ENCODE measurements at regions not wholly inside any gene's neighbourhood (a gene's known extent, or its start where the extent isn't known, plus 50 kb on each side); places are given as distances from the start of the nearest gene placed in this dataset.

- TF ChIP-seq, protein P1, sequence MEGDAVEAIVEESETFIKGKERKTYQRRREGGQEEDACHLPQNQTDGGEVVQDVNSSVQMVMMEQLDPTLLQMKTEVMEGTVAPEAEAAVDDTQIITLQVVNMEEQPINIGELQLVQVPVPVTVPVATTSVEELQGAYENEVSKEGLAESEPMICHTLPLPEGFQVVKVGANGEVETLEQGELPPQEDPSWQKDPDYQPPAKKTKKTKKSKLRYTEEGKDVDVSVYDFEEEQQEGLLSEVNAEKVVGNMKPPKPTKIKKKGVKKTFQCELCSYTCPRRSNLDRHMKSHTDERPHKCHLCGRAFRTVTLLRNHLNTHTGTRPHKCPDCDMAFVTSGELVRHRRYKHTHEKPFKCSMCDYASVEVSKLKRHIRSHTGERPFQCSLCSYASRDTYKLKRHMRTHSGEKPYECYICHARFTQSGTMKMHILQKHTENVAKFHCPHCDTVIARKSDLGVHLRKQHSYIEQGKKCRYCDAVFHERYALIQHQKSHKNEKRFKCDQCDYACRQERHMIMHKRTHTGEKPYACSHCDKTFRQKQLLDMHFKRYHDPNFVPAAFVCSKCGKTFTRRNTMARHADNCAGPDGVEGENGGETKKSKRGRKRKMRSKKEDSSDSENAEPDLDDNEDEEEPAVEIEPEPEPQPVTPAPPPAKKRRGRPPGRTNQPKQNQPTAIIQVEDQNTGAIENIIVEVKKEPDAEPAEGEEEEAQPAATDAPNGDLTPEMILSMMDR (IDR thresholded peaks at IDR 0.05), result no peak
- TF ChIP-seq POLR2A (IDR thresholded peaks at IDR 0.05), result no peak
- TF ChIP-seq POLR2AphosphoS5 (IDR thresholded peaks at IDR 0.05), result no peak
- no peak for TF ChIP-seq EP300 (IDR thresholded peaks at IDR 0.05)
These were observed 78.1 kb upstream of the OLFM3 start for GRCh38 chr1:102074874-102075273.
